C4-2B (cell line): ENCODE measurements at regions not wholly inside any gene's neighbourhood (a gene's known extent, or its start where the extent isn't known, plus 50 kb on each side); places are given as distances from the start of the nearest gene placed in this dataset.

Experiments
- H3K27ac ChIP-seq: fragments of 450-650 bp; 2 replicates; pipeline ENCODE4 v1.5.1; 2017
- CTCF ChIP-seq: fragments of 450-650 bp; conservative IDR thresholded peaks from 2 replicates; pipeline ENCODE4 v1.5.1; 2017; ENCODE audit warnings: mild to moderate bottlenecking
- ZFX ChIP-seq: fragments of 450-650 bp; IDR thresholded peaks from 2 replicates; pipeline ENCODE4 v1.6.1; 2017

- no peak overlapping the region for H3K27ac ChIP-seq
- TF ChIP-seq CTCF (no peak), ZFX (no peak)
These were observed 343.1 kb upstream of the FAM241A start for GRCh38 chr4:111802191-111802590.

- no peak overlapping the region for H3K27ac ChIP-seq
- peak; percentile 41 for TF ChIP-seq CTCF
- no peak for TF ChIP-seq ZFX
These were observed 338.9 kb upstream of the FAM241A start for GRCh38 chr4:111806331-111806730.

GRCh38 chr4:111807576-111807975 is 337.7 kb upstream of the FAM241A start:
- TF ChIP-seq ZFX: no peak
- no peak for TF ChIP-seq CTCF
- no peak overlapping the region for H3K27ac ChIP-seq

GRCh38 chr4:111808174-111808573 is 337.1 kb upstream of the FAM241A start:
- TF ChIP-seq ZFX (no peak), CTCF (no peak)
- H3K27ac ChIP-seq: no peak overlapping the region

GRCh38 chr4:111811661-111812060 is 333.6 kb upstream of the FAM241A start:
- TF ChIP-seq CTCF (no peak), ZFX (no peak)
- H3K27ac ChIP-seq: no peak overlapping the region

GRCh38 chr4:111812114-111812513 is 333.1 kb upstream of the FAM241A start:
- TF ChIP-seq CTCF (no peak), ZFX (no peak)
- no peak overlapping the region for H3K27ac ChIP-seq

- H3K27ac ChIP-seq: no peak overlapping the region
- TF ChIP-seq CTCF (no peak), ZFX (no peak)
These were observed 332.5 kb upstream of the FAM241A start for GRCh38 chr4:111812760-111813159.
